AG09319 (cell line): ENCODE measurements at regions not wholly inside any gene's neighbourhood (a gene's known extent, or its start where the extent isn't known, plus 50 kb on each side); places are given as distances from the start of the nearest gene placed in this dataset.

Experiments used
- DNase-seq: peaks from one replicate; pipeline ENCODE4 v3.0.0-alpha.2; 2010; ENCODE audit warnings: low read depth; ENCODE audit errors: extremely low read depth
- TF ChIP-seq, protein P1 (sequence below): IDR thresholded peaks from 2 replicates; pipeline ENCODE4 v1.5.1; 2011; ENCODE audit warnings: low read depth, mild to moderate bottlenecking, inconsistent platforms, low read length, moderate library complexity

DNA sequence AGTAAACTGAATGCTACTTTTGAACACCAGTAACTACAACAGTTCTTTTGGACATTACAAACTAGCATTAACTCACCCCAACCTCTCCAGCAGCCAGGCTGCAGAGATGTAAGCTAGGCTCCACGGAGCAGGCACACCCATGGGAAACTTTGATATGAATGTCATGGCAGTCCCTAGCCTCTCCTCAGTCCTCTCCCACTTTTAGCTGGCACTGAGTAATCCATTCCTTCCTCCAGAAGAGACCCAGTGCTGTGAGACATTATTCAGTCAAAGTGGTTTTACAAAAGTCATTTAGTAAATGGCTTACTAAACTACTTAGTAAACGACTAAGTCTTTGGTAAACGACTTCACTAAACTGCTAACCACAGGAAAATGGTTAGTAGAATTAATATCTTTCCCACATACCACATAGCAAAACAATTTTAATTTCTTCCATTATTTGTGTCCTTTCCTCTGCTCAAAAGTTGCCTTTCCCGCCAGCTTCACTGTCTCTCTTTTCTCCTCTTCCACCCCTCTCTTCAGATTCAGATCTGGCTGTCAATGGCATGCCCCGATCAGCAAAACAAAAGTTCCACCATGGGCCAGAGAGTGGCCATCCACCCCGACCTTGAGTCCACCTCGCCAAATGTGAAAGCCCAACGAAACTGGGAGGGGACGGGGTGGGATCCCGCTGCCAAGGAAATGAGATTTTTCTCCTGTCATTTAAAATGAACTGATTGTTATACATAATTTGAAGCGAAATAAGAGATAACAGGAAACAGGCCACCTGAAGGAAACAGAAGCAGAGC is 67.5 kb upstream of the TJP1 start:
- DNase-seq: no peak
- TF ChIP-seq, protein P1, sequence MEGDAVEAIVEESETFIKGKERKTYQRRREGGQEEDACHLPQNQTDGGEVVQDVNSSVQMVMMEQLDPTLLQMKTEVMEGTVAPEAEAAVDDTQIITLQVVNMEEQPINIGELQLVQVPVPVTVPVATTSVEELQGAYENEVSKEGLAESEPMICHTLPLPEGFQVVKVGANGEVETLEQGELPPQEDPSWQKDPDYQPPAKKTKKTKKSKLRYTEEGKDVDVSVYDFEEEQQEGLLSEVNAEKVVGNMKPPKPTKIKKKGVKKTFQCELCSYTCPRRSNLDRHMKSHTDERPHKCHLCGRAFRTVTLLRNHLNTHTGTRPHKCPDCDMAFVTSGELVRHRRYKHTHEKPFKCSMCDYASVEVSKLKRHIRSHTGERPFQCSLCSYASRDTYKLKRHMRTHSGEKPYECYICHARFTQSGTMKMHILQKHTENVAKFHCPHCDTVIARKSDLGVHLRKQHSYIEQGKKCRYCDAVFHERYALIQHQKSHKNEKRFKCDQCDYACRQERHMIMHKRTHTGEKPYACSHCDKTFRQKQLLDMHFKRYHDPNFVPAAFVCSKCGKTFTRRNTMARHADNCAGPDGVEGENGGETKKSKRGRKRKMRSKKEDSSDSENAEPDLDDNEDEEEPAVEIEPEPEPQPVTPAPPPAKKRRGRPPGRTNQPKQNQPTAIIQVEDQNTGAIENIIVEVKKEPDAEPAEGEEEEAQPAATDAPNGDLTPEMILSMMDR: no peak

DNA sequence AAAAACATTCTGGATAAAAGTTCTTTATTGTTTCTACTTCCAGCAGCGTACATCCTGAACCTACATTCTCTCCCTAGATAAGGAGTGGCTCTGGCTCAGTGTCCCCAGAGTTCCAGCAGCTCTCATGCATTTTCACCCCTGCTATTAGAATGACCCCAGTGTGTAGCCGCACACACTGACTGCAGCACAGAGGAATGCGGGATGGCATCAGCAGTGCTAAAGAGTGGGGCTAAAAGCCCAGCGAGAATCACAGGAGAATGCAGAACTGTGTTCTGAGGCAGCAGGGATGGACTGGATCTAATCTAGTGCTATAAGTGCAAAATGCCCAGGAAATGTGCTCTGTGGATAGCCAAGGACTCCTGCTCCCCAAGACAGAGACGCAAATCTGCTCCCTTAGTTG is 66.4 kb upstream of the TJP1 start:
- TF ChIP-seq, protein P1: no peak
- DNase-seq: no peak

DNA sequence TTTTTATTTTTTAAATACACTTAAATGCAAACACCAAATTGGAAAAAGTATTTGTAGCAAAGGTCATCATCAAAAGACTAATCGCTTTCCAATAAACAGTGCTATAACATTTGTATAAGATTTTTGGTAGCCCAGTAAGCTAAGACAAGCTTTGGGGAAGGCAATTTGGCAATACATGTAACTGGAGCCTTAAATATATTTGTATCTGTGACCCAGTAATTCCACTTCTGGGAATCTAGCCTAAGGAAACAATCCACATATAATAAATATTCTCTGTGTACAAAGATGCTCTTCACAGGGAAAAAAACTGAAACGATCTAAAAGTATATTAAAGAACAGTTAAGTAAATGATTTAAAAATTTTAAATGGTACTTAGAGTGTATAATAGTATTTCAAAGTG is 65.5 kb upstream of the TJP1 start:
- TF ChIP-seq, protein P1: no peak
- DNase-seq: peak; percentile 1

DNA sequence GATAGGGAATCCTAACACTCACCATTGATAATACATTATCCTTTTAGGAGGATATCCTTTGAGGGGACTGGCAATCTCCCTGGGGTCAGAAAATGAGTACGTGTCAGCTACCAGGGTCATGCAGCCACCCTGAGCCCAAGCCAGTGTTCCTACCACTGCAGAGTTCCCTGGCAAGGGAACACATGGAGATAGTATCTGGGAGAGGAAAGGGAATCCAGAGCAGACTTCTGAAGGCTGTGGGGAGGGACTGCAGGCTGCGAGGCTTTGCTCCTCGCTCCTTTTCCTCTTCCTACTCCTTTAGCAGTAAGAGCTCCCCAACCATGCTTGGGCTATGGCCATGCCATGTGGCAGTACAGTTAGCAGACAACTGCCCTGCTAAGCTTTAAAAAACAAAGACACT is 62.9 kb upstream of the TJP1 start:
- TF ChIP-seq, protein P1: no peak
- DNase-seq: no peak

DNA sequence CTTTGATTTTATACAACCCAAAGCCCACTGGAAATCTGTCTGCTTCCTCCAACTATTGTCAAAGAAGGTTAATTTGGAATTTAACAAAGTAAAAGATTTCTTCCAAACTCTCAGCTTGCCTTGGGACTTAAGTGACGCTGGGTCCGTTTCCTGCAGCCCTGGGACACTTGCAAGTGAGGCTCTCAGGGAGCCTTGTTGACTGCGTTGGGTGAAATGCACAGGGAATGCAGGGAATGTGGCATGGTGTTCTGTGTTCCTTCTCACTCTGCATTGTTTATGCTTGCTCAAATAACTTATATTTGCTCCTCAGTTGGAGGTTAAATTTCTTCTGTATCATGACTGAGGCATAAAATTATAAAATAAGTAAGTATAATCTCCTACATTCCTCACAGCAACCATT is 60.9 kb upstream of the TJP1 start:
- DNase-seq: no peak
- TF ChIP-seq, protein P1: no peak

DNA sequence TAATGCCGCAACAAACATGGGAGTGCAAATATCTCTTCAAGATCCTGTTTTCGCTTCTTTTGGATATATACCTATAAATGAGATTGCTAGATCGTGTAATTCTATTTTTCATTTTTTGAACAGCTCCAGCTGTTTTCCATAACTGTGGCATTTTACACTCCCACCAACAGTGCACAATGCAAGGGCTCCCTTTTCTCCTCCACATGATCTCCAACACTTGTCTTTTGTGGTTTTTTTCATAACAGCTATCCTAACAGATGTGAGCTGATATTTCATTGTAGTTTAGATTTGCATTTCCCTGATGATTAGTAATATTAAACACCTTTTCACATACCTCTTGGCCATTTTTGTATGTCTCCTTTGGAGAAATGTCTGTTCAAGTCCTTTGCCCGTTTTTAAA is 58.6 kb upstream of the TJP1 start:
- TF ChIP-seq, protein P1: no peak
- DNase-seq: no peak

DNA sequence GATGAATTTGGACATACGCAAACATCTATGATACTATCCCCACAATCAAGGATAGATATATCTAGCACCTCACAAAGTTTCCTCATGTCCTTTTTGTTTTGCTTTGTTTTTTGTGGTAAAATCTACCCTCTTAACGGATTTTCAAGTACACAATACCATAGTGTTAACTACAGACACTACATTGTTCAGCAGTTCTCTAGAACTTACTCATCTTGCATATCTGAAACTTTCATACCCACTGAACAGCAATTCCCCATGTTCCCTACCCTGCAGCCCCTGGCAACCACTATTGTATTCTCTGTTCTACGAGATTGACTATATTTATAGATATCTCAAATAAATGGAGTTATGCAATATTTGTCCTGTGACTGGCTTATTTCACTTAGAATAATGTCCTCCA is 58.1 kb upstream of the TJP1 start:
- no peak for DNase-seq
- TF ChIP-seq, protein P1: no peak
